ENCODE measurements at regions not wholly inside any gene's neighbourhood (a gene's known extent, or its start where the extent isn't known, plus 50 kb on each side); places are given as distances from the start of the nearest gene placed in this dataset.

- no peaks in the 10 kb centered on the region for H3K9me3 Mint-ChIP-seq (ENCODE audit: unreplicated experiment)
- no peak for DNase-seq (ENCODE audit: extremely low spot score, unreplicated experiment)
- peaks cover 9% of the 10 kb centered on the region for H3K4me1 Mint-ChIP-seq (ENCODE audit: unreplicated experiment)
- H3K36me3 Mint-ChIP-seq (ENCODE audit: unreplicated experiment), result no peaks in the 10 kb centered on the region
- H3K4me3 Mint-ChIP-seq (ENCODE audit: unreplicated experiment), result no peak overlapping the region
- TF ChIP-seq CTCF (IDR thresholded peaks at IDR 0.05), result no peak
- H3K27ac Mint-ChIP-seq (ENCODE audit: unreplicated experiment), result no peak overlapping the region
- H3K27me3 Mint-ChIP-seq (ENCODE audit: unreplicated experiment), result peaks cover 48% of the 10 kb centered on the region
These were observed 62.5 kb upstream of the RAB27B start for GRCh38 chr18:54765636-54766375.

GRCh38 chr18:54766634-54767033, 61.6 kb upstream of the RAB27B start:
- Mint-ChIP-seq H3K4me3 (ENCODE audit: unreplicated experiment) (no peak overlapping the region), H3K27me3 (ENCODE audit: unreplicated experiment) (peaks cover 42% of the 10 kb centered on the region), H3K4me1 (ENCODE audit: unreplicated experiment) (peaks cover 9% of the 10 kb centered on the region), H3K36me3 (ENCODE audit: unreplicated experiment) (no peaks in the 10 kb centered on the region), H3K9me3 (ENCODE audit: unreplicated experiment) (no peaks in the 10 kb centered on the region), H3K27ac (ENCODE audit: unreplicated experiment) (no peak overlapping the region)
- DNase-seq (ENCODE audit: extremely low spot score, unreplicated experiment), result no peak
- TF ChIP-seq CTCF (IDR thresholded peaks at IDR 0.05), result no peak

GRCh38 chr18:54767098-54767497, 61.2 kb upstream of the RAB27B start:
- peaks cover 40% of the 10 kb centered on the region for H3K27me3 Mint-ChIP-seq (ENCODE audit: unreplicated experiment)
- TF ChIP-seq CTCF (IDR thresholded peaks at IDR 0.05), result no peak

GRCh38 chr18:54769526-54770464, 58.5 kb upstream of the RAB27B start:
- peaks cover 15% of the 10 kb centered on the region for H3K4me1 Mint-ChIP-seq (ENCODE audit: unreplicated experiment)
- no peak for DNase-seq (ENCODE audit: extremely low spot score, unreplicated experiment)
- peaks cover 20% of the 10 kb centered on the region for H3K27me3 Mint-ChIP-seq (ENCODE audit: unreplicated experiment)
- H3K27ac Mint-ChIP-seq (ENCODE audit: unreplicated experiment), result no peak overlapping the region
- H3K36me3 Mint-ChIP-seq (ENCODE audit: unreplicated experiment), result no peaks in the 10 kb centered on the region
- H3K4me3 Mint-ChIP-seq (ENCODE audit: unreplicated experiment), result no peak overlapping the region
- no peaks in the 10 kb centered on the region for H3K9me3 Mint-ChIP-seq (ENCODE audit: unreplicated experiment)
- TF ChIP-seq CTCF (IDR thresholded peaks at IDR 0.05), result no peak

More at GRCh38 chr18:54767098-54767497, 61.2 kb upstream of the RAB27B start:
- DNase-seq (ENCODE audit: extremely low spot score, unreplicated experiment), result no peak
- Mint-ChIP-seq H3K9me3 (ENCODE audit: unreplicated experiment) (no peaks in the 10 kb centered on the region), H3K36me3 (ENCODE audit: unreplicated experiment) (no peaks in the 10 kb centered on the region), H3K27ac (ENCODE audit: unreplicated experiment) (no peak overlapping the region), H3K4me1 (ENCODE audit: unreplicated experiment) (peaks cover 9% of the 10 kb centered on the region), H3K4me3 (ENCODE audit: unreplicated experiment) (no peak overlapping the region)

- no peak for DNase-seq (ENCODE audit: extremely low spot score, unreplicated experiment)
- TF ChIP-seq CTCF (IDR thresholded peaks at IDR 0.05), result no peak
- Mint-ChIP-seq H3K4me1 (ENCODE audit: unreplicated experiment) (peaks cover 29% of the 10 kb centered on the region), H3K9me3 (ENCODE audit: unreplicated experiment) (no peaks in the 10 kb centered on the region), H3K4me3 (ENCODE audit: unreplicated experiment) (no peak overlapping the region), H3K27ac (ENCODE audit: unreplicated experiment) (no peak overlapping the region), H3K27me3 (ENCODE audit: unreplicated experiment) (peaks cover 4% of the 10 kb centered on the region), H3K36me3 (ENCODE audit: unreplicated experiment) (no peaks in the 10 kb centered on the region)
These were observed 56.2 kb upstream of the RAB27B start for GRCh38 chr18:54772056-54772455.

Measured in osteocyte (in vitro differentiated cells).